ENCODE measurements at regions not wholly inside any gene's neighbourhood (a gene's known extent, or its start where the extent isn't known, plus 50 kb on each side); places are given as distances from the start of the nearest gene placed in this dataset.

- Histone ChIP-seq H3K27ac (peak overlapping the region; percentile 14), H3K36me3 (no peaks in the 10 kb centered on the region), H3K4me3 (peak overlapping the region; percentile 22), H3K27me3 (no peaks in the 10 kb centered on the region), H3K9me3 (no peaks in the 10 kb centered on the region), H3K9ac (ENCODE audit: low read depth in 2 of 2, low read length in 2 of 2) (peak overlapping the region; percentile 32 to 40), H3K4me1 (peaks cover 8% of the 10 kb centered on the region)
- no peak for DNase-seq
- intact Hi-C loops (cut with DNase I), result no loop called here
- no peak for TF ChIP-seq CTCF (IDR thresholded peaks at IDR 0.05)
These were observed 58.4 kb upstream of the WNT7B start for GRCh38 chr22:46035380-46035741.

- Histone ChIP-seq H3K27me3 (no peaks in the 10 kb centered on the region), H3K9ac (ENCODE audit: low read depth in 2 of 2, low read length in 2 of 2) (peak overlapping the region; percentile 95 to 99), H3K36me3 (no peaks in the 10 kb centered on the region), H3K4me3 (peak overlapping the region; percentile 65), H3K4me1 (peaks cover 8% of the 10 kb centered on the region), H3K9me3 (no peaks in the 10 kb centered on the region), H3K27ac (peak overlapping the region; percentile 85)
- DNase-seq, result peak; percentile 99
- intact Hi-C loops (cut with DNase I), result no loop called here
- no peak for TF ChIP-seq CTCF (IDR thresholded peaks at IDR 0.05)
These were observed 59.0 kb upstream of the WNT7B start for GRCh38 chr22:46035742-46036557.

GRCh38 chr22:46036558-46037408, 59.8 kb upstream of the WNT7B start:
- H3K27ac ChIP-seq, result peak overlapping the region; percentile 85
- DNase-seq, result peak; percentile 36
- no peaks in the 10 kb centered on the region for H3K9me3 ChIP-seq
- H3K9ac ChIP-seq (ENCODE audit: low read depth in 2 of 2, low read length in 2 of 2), result peak overlapping the region; percentile 95 to 99
- intact Hi-C loops (cut with DNase I), result no loop called here
- H3K36me3 ChIP-seq, result no peaks in the 10 kb centered on the region
- TF ChIP-seq CTCF (IDR thresholded peaks at IDR 0.05), result no peak
- H3K4me3 ChIP-seq, result peak overlapping the region; percentile 65
- H3K27me3 ChIP-seq, result no peaks in the 10 kb centered on the region
- H3K4me1 ChIP-seq, result peaks cover 8% of the 10 kb centered on the region

GRCh38 chr22:46038174-46038487, 61.2 kb upstream of the WNT7B start:
- H3K4me3 ChIP-seq, result no peak overlapping the region
- no peak for TF ChIP-seq CTCF (IDR thresholded peaks at IDR 0.05)
- no peaks in the 10 kb centered on the region for H3K36me3 ChIP-seq
- peaks cover 12% of the 10 kb centered on the region for H3K4me1 ChIP-seq
- H3K9me3 ChIP-seq, result no peaks in the 10 kb centered on the region
- no peaks in the 10 kb centered on the region for H3K27me3 ChIP-seq
- intact Hi-C loops (cut with DNase I), result no loop called here
- peak overlapping the region in 1 of 2 donors; percentile 59 for H3K9ac ChIP-seq (ENCODE audit: low read depth in 2 of 2, low read length in 2 of 2)
- no peak for DNase-seq
- H3K27ac ChIP-seq, result no peak overlapping the region

- Histone ChIP-seq H3K36me3 (no peaks in the 10 kb centered on the region), H3K27me3 (no peaks in the 10 kb centered on the region), H3K4me1 (peaks cover 12% of the 10 kb centered on the region), H3K9ac (ENCODE audit: low read depth in 2 of 2, low read length in 2 of 2) (peak overlapping the region in 1 of 2 donors; percentile 59), H3K4me3 (no peak overlapping the region), H3K27ac (no peak overlapping the region), H3K9me3 (no peaks in the 10 kb centered on the region)
- DNase-seq, result peak; percentile 22
- intact Hi-C loops (cut with DNase I), result no loop called here
- TF ChIP-seq CTCF (IDR thresholded peaks at IDR 0.05), result no peak
These were observed 61.8 kb upstream of the WNT7B start for GRCh38 chr22:46038516-46039430.

All from colonic mucosa (tissue), 4 donors.